GM18511 (cell line): ENCODE measurements at regions not wholly inside any gene's neighbourhood (a gene's known extent, or its start where the extent isn't known, plus 50 kb on each side); places are given as distances from the start of the nearest gene placed in this dataset.
A peak's percentile ranks its signal among the peaks of the same experiment; 100 is the strongest.
"Not testable (repeated sequence)": the region's sequence is repeated elsewhere in the genome, so short reads cannot be mapped to it uniquely, and the experiment has no call there.

Source experiments
- ATAC-seq: cut with Tn5 transposase; IDR thresholded peaks from one replicate; pipeline ENCODE4 v1.9.1; 2021; ENCODE audit warnings: mild to moderate bottlenecking, moderate library complexity; ENCODE audit not compliant: unreplicated experiment

GRCh38 chr4:57200799-57201327, 90.7 kb upstream of the IGFBP7 start:
- no peak for ATAC-seq

GRCh38 chr4:57199267-57199666, 89.1 kb upstream of the IGFBP7 start:
- no peak for ATAC-seq

GRCh38 chr4:57195622-57196021, 85.4 kb upstream of the IGFBP7 start:
- ATAC-seq, result no peak

GRCh38 chr4:57194068-57194611, 84.0 kb upstream of the IGFBP7 start:
- ATAC-seq, result no peak

- no peak for ATAC-seq
These were observed 83.1 kb upstream of the IGFBP7 start for GRCh38 chr4:57193209-57193810.

GRCh38 chr4:57191523-57192034, 81.4 kb upstream of the IGFBP7 start:
- no peak for ATAC-seq

GRCh38 chr4:57190601-57191481, 80.7 kb upstream of the IGFBP7 start:
- peak; percentile 84 for ATAC-seq

GRCh38 chr4:57187246-57187645, 77.1 kb upstream of the IGFBP7 start:
- ATAC-seq, result no peak

GRCh38 chr4:57184378-57185029, 74.3 kb upstream of the IGFBP7 start:
- ATAC-seq, result no peak

- no peak for ATAC-seq
These were observed 72.1 kb upstream of the IGFBP7 start for GRCh38 chr4:57182132-57182874.

- ATAC-seq, result not testable (repeated sequence)
These were observed 63.0 kb upstream of the IGFBP7 start for GRCh38 chr4:57173136-57173535.

GRCh38 chr4:57172065-57172464, 61.9 kb upstream of the IGFBP7 start:
- no peak for ATAC-seq

GRCh38 chr4:57168982-57169381, 58.8 kb upstream of the IGFBP7 start:
- no peak for ATAC-seq

GRCh38 chr4:57163530-57164459, 53.6 kb upstream of the IGFBP7 start:
- ATAC-seq, result peak; percentile 98

- ATAC-seq, result no peak
These were observed 52.4 kb upstream of the IGFBP7 start for GRCh38 chr4:57162499-57163019.
